ENCODE measurements at regions not wholly inside any gene's neighbourhood (a gene's known extent, or its start where the extent isn't known, plus 50 kb on each side); places are given as distances from the start of the nearest gene placed in this dataset.

- Histone ChIP-seq H2AFZ (ENCODE audit: low read depth) (no peak overlapping the region), H3F3A (replicated peaks; ENCODE audit: insufficient read depth) (peaks cover 6% of the 10 kb centered on the region), H3K4me2 (no peak overlapping the region), H3K9me3 (no peaks in the 10 kb centered on the region), H4K20me1 (ENCODE audit: insufficient read depth) (no peaks in the 10 kb centered on the region), H3K4me1 (ENCODE audit: control insufficient read depth in 1 of 2, insufficient read depth in 2 of 2, low read depth in 1 of 2, low read length in 1 of 2) (no peaks in the 10 kb centered on the region), H3K9ac (no peak overlapping the region), H3K9me2 (no peaks in the 10 kb centered on the region), H3K4me3 (ENCODE audit: low read depth in 2 of 2, low read length in 1 of 2) (no peak overlapping the region), H3K79me2 (ENCODE audit: insufficient read depth) (no peaks in the 10 kb centered on the region), H3K27me3 (ENCODE audit: insufficient read depth) (no peaks in the 10 kb centered on the region), H3K36me3 (replicated peaks in 1 of 2; ENCODE audit: control insufficient read depth in 1 of 2, insufficient read depth in 2 of 2, low read length in 1 of 2) (peaks cover 0 to 5% of the 10 kb centered on the region in 2 experiments), H3K27ac (ENCODE audit: low read depth in 2 of 2, low read length in 1 of 2) (no peak overlapping the region)
- 100% methylated on average over 2 of the region's 2 CpGs for WGBS (ENCODE audit: low lambda C conversion rate)
- POLR2A ChIA-PET = no interaction called here
- CTCF ChIA-PET = no interaction called here
- no peak for DNase-seq
- TF ChIP-seq, protein P1, sequence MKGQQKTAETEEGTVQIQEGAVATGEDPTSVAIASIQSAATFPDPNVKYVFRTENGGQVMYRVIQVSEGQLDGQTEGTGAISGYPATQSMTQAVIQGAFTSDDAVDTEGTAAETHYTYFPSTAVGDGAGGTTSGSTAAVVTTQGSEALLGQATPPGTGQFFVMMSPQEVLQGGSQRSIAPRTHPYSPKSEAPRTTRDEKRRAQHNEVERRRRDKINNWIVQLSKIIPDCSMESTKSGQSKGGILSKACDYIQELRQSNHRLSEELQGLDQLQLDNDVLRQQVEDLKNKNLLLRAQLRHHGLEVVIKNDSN (IDR thresholded peaks at IDR 0.05; ENCODE audit: borderline replicate concordance, low read depth) = no peak
- TF ChIP-seq, protein P2, sequence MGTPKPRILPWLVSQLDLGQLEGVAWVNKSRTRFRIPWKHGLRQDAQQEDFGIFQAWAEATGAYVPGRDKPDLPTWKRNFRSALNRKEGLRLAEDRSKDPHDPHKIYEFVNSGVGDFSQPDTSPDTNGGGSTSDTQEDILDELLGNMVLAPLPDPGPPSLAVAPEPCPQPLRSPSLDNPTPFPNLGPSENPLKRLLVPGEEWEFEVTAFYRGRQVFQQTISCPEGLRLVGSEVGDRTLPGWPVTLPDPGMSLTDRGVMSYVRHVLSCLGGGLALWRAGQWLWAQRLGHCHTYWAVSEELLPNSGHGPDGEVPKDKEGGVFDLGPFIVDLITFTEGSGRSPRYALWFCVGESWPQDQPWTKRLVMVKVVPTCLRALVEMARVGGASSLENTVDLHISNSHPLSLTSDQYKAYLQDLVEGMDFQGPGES (IDR thresholded peaks at IDR 0.05; ENCODE audit: low read depth, low read length) = no peak
- TF ChIP-seq USF2 (IDR thresholded peaks at IDR 0.05; ENCODE audit: borderline replicate concordance, low read depth, low read length) = no peak
- TF ChIP-seq JUND (IDR thresholded peaks at IDR 0.05) = no peak
- TF ChIP-seq SIN3A (IDR thresholded peaks at IDR 0.05; ENCODE audit: borderline replicate concordance, low read depth, low read length) = no peak
- no peak for TF ChIP-seq CHD2 (IDR thresholded peaks at IDR 0.05; ENCODE audit: low read length, partially characterized antibody)
- no peak for TF ChIP-seq FOSL2 (IDR thresholded peaks at IDR 0.05; ENCODE audit: borderline replicate concordance, low read depth)
- TF ChIP-seq EP300 (IDR thresholded peaks at IDR 0.05; ENCODE audit: borderline replicate concordance in 1 of 2, low read depth in 1 of 2, low read length in 1 of 2) = no peak
- TF ChIP-seq RFX5 (IDR thresholded peaks at IDR 0.05; ENCODE audit: low read length) = no peak
- no peak for TF ChIP-seq SMC3 (IDR thresholded peaks at IDR 0.05; ENCODE audit: low read depth, low read length)
- TF ChIP-seq, protein P3, sequence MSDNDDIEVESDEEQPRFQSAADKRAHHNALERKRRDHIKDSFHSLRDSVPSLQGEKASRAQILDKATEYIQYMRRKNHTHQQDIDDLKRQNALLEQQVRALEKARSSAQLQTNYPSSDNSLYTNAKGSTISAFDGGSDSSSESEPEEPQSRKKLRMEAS (IDR thresholded peaks at IDR 0.05; ENCODE audit: low read depth) = no peak
- TF ChIP-seq RCOR1 (IDR thresholded peaks at IDR 0.05; ENCODE audit: low read length) = no peak
- no peak for TF ChIP-seq PBX3 (IDR thresholded peaks at IDR 0.05)
- TF ChIP-seq ELF1 (IDR thresholded peaks at IDR 0.05) = no peak
- no peak for TF ChIP-seq GATA2 (CRISPR knock-in tag; IDR thresholded peaks at IDR 0.05)
Measured at GRCh38 chr1:222955964-222956363, 141.1 kb downstream of the DISP1 start.

GRCh38 chr1:222956601-222957000, 141.8 kb downstream of the DISP1 start:
- Histone ChIP-seq H3K9me2 (no peaks in the 10 kb centered on the region), H3K79me2 (ENCODE audit: insufficient read depth) (no peaks in the 10 kb centered on the region), H3K4me3 (ENCODE audit: low read depth in 2 of 2, low read length in 1 of 2) (no peak overlapping the region), H3K27ac (ENCODE audit: low read depth in 2 of 2, low read length in 1 of 2) (no peak overlapping the region), H3K9ac (no peak overlapping the region), H3K27me3 (ENCODE audit: insufficient read depth) (no peaks in the 10 kb centered on the region), H3K4me2 (no peak overlapping the region), H3K9me3 (no peaks in the 10 kb centered on the region), H4K20me1 (ENCODE audit: insufficient read depth) (no peaks in the 10 kb centered on the region), H3F3A (replicated peaks; ENCODE audit: insufficient read depth) (no peaks in the 10 kb centered on the region), H3K36me3 (replicated peaks in 1 of 2; ENCODE audit: control insufficient read depth in 1 of 2, insufficient read depth in 2 of 2, low read length in 1 of 2) (peaks cover 0 to 5% of the 10 kb centered on the region in 2 experiments), H2AFZ (ENCODE audit: low read depth) (no peak overlapping the region), H3K4me1 (ENCODE audit: control insufficient read depth in 1 of 2, insufficient read depth in 2 of 2, low read depth in 1 of 2, low read length in 1 of 2) (no peaks in the 10 kb centered on the region)
- POLR2A ChIA-PET = no interaction called here
- CTCF ChIA-PET = no interaction called here
- no peak for DNase-seq
- TF ChIP-seq GABPA (IDR thresholded peaks at IDR 0.05; ENCODE audit: low read depth) (no peak), SIN3A (IDR thresholded peaks at IDR 0.05; ENCODE audit: borderline replicate concordance, low read depth, low read length) (no peak), TAF1 (IDR thresholded peaks at IDR 0.05; ENCODE audit: borderline replicate concordance, low read depth, low read length) (no peak), CTCF (IDR thresholded peaks at IDR 0.05) (no peak), RCOR1 (IDR thresholded peaks at IDR 0.05; ENCODE audit: low read length) (no peak), EZH2phosphoT487 (IDR thresholded peaks at IDR 0.05; ENCODE audit: borderline replicate concordance, low read depth) (no peak), TCF12 (IDR thresholded peaks at IDR 0.05) (no peak), FOXM1 (IDR thresholded peaks at IDR 0.05; ENCODE audit: low read depth) (no peak), CHD2 (IDR thresholded peaks at IDR 0.05; ENCODE audit: low read length, partially characterized antibody) (no peak), MXI1 (IDR thresholded peaks at IDR 0.05; ENCODE audit: low read depth, low read length) (no peak), USF2 (IDR thresholded peaks at IDR 0.05; ENCODE audit: borderline replicate concordance, low read depth, low read length) (no peak), RAD21 (IDR thresholded peaks at IDR 0.05; ENCODE audit: low read length) (no peak)
